ENCODE measurements at regions not wholly inside any gene's neighbourhood (a gene's known extent, or its start where the extent isn't known, plus 50 kb on each side); places are given as distances from the start of the nearest gene placed in this dataset.

DNA sequence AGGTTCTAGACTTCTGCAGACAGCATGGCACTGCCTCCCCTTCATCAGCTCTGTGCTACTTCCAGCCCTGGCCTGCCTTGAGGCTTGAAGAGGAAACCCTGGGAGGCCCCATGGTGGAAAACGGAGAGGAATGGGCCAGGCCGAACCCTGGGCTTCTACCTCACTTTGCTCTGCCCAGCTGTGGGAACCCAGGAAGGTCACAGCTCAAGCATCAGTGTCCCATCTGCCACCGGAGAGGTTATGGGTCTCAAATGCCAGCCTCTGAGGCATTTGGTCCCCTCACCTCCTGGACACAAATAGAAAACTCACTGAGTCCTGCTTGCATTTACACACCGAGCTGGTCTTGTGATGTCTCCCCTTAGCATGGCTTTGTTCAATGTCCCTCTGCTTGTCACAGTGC is 80.1 kb upstream of the ALDH1B1 start:
- DNase-seq: no peak

DNA sequence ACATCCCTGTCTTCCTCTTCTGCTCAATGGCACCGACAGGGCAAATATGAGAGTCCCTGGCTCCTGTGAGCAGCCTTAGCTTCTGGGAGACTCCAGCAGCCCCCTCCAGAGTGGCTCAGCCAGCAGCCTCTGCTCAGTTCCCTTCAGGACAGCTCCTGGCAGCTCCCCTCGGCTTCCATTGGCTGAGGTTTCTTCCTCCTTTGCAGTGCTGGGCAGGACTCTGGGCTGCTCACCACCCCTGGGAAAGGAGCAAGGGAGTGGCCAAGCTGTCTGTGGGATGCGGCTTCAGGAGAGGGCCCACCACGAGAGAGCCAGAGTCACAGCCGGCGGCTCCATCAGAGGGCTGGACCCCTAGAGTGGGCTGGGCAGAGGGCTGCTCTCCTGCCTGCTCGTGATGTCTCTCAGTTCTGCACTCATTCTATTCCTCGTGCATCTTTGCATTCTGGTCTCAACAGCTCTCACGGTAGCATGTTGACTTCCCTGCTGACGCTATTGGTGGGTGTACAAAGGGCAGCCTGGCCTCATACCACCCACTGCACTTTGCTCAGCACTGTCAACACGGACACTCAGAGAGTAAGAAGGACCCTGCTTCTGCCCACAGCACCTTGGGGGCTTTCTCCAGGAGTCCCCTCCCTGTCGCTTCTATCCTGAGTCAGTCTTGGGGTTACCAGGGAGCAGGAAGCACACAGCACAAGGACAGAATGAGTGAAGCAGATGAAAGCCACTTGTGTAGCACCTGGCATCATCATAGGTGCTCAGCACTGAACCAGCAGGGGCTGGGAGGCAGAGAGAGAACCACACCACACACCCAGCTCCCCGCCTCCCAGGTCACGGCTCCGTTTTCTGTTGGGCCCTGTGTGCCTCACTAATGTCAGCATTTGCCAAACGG is 80.9 kb upstream of the ALDH1B1 start:
- DNase-seq: no peak

DNA sequence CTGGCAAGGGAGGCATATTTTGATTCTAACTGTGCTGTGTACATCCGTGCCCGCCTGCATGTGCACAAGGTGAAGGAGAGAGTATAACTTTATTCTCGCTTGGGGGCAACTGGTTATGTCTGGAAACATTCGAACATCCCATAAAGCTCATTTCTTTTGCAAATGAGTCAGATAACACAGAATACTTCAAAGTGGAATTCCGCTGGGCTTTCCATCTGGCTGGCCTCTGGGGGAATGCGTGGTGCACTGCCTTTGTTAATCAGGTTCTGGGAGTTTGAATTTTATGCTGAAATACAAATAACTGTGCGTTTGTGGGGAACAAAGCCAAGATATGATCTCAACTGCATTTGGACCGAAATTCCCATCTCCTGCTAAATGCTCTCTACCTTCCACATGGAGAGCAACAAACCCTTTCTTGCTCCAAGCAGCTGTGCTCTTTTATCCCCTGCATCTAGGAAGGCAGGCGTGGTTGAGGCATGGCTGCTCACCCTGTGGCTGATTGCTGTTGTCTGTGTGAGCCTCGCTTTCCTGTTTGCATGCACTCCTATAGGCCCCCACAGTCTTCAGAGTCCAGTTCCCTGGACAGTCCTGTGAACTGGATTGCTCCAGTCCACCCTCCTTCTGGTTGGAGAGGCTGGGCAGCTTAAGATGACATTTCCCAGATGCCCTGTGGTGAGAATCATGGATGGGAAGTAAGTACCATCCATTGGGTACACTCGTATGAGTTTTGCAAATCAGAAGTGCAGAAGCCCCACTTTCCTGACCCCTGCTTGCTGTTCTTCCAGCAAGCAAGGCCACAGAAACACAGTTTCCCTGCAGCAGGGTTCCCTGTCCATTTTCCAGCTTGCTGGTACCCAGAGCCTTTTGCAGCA is 82.9 kb upstream of the ALDH1B1 start:
- no peak for DNase-seq

DNA sequence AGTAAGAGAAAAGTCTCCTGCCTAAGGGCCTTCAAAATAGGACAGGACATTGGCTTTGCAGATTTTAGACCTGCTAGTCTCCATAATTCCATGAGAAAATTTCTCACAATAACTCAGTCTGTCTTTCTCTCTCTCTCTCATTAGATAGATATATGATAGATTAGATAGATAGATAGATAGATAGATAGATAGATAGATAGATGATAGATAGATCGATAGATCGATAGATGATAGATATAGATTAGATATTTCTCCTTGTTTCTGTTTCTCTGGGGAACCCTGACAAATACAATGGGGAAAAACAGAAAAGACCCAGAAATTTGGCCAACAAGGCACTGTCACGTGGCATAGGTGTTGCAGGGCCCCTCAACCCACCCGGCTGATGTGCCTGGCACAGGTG is 84.4 kb upstream of the ALDH1B1 start:
- no peak for DNase-seq

GRCh38 chr9:38306899-38307298 is 85.6 kb upstream of the ALDH1B1 start:
- no peak for DNase-seq

- DNase-seq: no peak
Observed at GRCh38 chr9:38305582-38305981, 86.9 kb upstream of the ALDH1B1 start.

- DNase-seq: no peak
Observed at GRCh38 chr9:38301376-38302106, 91.0 kb upstream of the ALDH1B1 start.

GRCh38 chr9:38299856-38300255 is 92.6 kb upstream of the ALDH1B1 start:
- no peak for DNase-seq

DNA sequence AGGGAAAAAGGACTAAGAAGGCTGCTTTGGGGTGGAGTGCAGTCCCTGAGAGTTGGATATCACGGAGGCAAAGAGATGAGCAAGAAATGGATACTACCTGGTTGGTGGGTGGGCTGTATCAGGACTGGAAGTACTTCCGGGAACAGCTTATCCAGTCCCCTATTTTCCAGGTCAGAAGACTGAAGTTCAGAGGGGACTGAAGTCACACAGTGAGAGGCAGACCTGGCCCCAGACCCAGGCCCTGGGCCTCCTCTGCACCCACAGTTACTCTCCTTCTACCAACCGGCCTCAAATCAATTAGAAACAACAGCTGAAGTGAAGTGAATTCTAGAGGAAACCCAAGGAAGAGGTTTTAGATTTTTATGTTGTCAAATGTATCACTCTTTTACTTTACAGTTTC is 93.6 kb upstream of the ALDH1B1 start:
- DNase-seq: no peak

GRCh38 chr9:38298503-38298902 is 94.0 kb upstream of the ALDH1B1 start:
- no peak for DNase-seq

DNA sequence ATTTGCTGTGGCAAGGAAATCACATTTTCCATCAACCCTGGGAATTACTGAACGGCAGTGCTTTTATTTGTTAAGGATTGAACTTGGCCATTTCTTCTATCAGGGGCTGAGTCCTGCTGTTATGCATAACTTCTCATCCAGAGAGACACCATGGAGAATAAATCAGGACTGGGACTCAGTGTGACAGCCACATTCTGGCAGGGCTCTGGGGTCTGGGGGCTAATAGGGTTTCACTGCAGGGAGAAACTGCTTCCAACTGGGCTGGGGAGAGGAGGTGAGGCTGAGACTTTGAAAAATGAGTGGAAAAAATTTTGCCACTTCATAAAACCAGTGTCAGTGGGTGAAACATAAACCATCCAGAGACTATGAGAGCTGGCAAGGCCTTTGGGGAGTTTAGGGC is 95.7 kb upstream of the ALDH1B1 start:
- no peak for DNase-seq

GRCh38 chr9:38295764-38296163 is 96.7 kb upstream of the ALDH1B1 start:
- no peak for DNase-seq

GRCh38 chr9:38294220-38294960 is 98.1 kb upstream of the ALDH1B1 start:
- DNase-seq: no peak

GRCh38 chr9:38293022-38293421 is 99.5 kb upstream of the ALDH1B1 start:
- no peak for DNase-seq

- no peak for DNase-seq
Observed at GRCh38 chr9:38292480-38292879, 100.0 kb upstream of the ALDH1B1 start.

- peak; percentile 24 for DNase-seq
Observed at GRCh38 chr9:38289866-38290245, 102.6 kb upstream of the ALDH1B1 start.

- DNase-seq: peak; percentile 32
Observed at GRCh38 chr9:38289236-38289865, 103.2 kb upstream of the ALDH1B1 start.

GRCh38 chr9:38288502-38288901 is 104.0 kb upstream of the ALDH1B1 start:
- DNase-seq: peak; percentile 40

DNA sequence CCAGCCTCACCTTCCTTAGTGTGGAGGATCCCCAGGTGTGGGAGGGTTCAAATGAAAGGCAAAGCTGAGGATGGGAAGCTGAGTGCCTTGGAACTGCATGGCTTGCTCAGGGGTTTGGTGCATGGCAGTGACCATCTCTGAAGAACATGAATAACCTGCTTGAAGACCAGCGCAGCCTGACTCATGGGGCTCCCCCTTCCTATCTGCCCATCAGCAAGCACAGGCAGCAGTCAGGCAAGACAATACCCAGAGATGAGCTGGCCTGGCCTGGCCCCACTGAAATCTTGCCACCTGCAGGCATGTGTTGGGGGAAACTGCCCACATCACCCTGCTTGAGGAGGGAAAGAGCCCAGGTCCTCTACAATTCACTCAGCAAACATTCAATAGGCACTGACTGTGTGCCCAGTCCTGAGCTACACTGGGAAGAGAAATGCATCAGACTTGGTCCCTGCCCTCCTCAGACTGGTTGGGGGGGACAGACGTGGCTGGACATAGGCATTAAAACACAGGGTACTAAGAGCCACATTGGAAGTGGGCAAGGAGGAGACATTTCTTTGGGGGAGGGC is 105.0 kb upstream of the ALDH1B1 start:
- DNase-seq: peak; percentile 35

- peak; percentile 1 for DNase-seq
Observed at GRCh38 chr9:38286766-38287165, 105.7 kb upstream of the ALDH1B1 start.

DNA sequence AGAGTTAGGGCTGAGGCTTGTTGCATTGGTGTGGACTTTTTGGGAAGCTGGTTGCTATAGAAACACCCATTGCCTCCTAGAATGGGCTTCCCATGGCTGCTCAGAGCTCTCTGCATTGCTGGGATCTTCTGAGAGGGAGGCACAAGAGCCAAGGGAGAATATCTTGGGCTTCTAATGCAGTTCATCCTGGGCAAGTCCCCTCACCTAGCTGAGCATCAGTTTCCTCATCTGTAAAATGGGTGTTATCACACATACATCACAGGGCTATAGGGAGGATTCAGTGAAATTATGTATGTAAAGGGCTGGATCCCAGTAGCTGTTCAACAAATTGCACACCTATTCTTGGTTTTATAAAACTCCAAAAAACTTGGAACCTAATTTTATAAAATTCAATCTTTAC is 106.1 kb upstream of the ALDH1B1 start:
- DNase-seq: no peak

DNA sequence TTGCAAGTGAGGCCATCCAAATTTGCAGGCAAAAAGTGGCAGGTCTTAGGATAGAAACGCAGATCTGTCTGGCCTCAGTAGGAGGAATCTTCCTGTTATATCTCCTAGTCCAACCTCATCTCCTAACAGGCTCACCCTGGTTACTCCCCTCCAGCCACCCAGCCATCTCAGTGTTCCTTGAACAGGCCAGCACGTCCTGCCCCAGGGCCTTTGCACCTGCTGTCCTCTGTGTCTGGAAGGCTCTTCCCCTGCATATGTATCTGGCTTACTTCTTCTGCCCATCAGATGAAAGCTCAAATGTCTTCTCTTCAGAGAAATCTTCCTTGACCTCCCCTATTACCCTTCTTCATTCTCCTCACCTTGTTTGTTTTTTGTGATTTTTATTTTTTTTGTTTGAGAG is 107.3 kb upstream of the ALDH1B1 start:
- DNase-seq: peak; percentile 7
